ENCODE measurements at regions not wholly inside any gene's neighbourhood (a gene's known extent, or its start where the extent isn't known, plus 50 kb on each side); places are given as distances from the start of the nearest gene placed in this dataset.
"Not testable (repeated sequence)": the region's sequence is repeated elsewhere in the genome, so short reads cannot be mapped to it uniquely, and the experiment has no call there.

GRCh38 chrX:112470551-112470950, 209.2 kb downstream of the LHFPL1 start:
- 40% methylated on average over 1 of the region's 2 CpGs; no CpG with 5 or more reads in 1 of the 2 experiments for WGBS, 2 experiments (ENCODE audit: extremely low coverage in 2 of 2, insufficient read length in 1 of 2)
- H3K9me3 ChIP-seq (ENCODE audit: control insufficient read depth, insufficient read depth, low read length) = no peaks in the 10 kb centered on the region

GRCh38 chrX:112461949-112462450, 217.7 kb downstream of the LHFPL1 start:
- dilution Hi-C loops (cut with HindIII; ENCODE audit: low sequenced_read_pairs, unreplicated experiment); H3K4me3 ChIP-seq (ENCODE audit: insufficient read depth, low read depth, low read length); H3K9ac ChIP-seq (ENCODE audit: low read depth, low read length); H2AFZ ChIP-seq (replicated peaks; ENCODE audit: low read length, poor library complexity); H3K56ac ChIP-seq (ENCODE audit: extremely low read depth, insufficient read depth, low read length); H2AK5ac ChIP-seq (ENCODE audit: low read depth, low read length); H3K23ac ChIP-seq (ENCODE audit: low read depth, low read length); H2AK9ac ChIP-seq (replicated peaks; ENCODE audit: low read depth, low read length, poor library complexity); DNase-seq; H3K9me1 ChIP-seq (ENCODE audit: insufficient read depth, low read length); intact Hi-C loops (cut with micrococcal nuclease); H3K18ac ChIP-seq (ENCODE audit: low read depth, low read length); H3K36me3 ChIP-seq (ENCODE audit: control insufficient read depth, insufficient read depth, low read length); H3K27ac ChIP-seq (ENCODE audit: insufficient read depth, low read length); H4K20me1 ChIP-seq (ENCODE audit: insufficient read depth, low read length); CTCF ChIA-PET; H3K79me1 ChIP-seq (ENCODE audit: low read depth in 1 of 2, low read length in 2 of 2); H2BK15ac ChIP-seq (ENCODE audit: low read depth, low read length); H3K14ac ChIP-seq (replicated peaks; ENCODE audit: low read depth, low read length); POLR2A ChIA-PET (ENCODE audit: unreplicated experiment); in situ Hi-C loops (cut with MboI; ENCODE audit: low sequenced_read_pairs); H4K5ac ChIP-seq (ENCODE audit: low read depth, low read length); H3K27me3 ChIP-seq (ENCODE audit: control insufficient read depth, insufficient read depth, low read length); H2BK5ac ChIP-seq (ENCODE audit: low read depth, low read length, poor library complexity, severe bottlenecking); ATAC-seq (ENCODE audit: low read depth); H2BK120ac ChIP-seq (ENCODE audit: low read depth, low read length); H3K4ac ChIP-seq (ENCODE audit: low read depth, low read length); H2BK20ac ChIP-seq (ENCODE audit: low read depth, low read length); BruUV-seq (replicated peaks); H3K4me2 ChIP-seq (ENCODE audit: low read depth, low read length); H3K9me3 ChIP-seq (ENCODE audit: control insufficient read depth, insufficient read depth, low read length); H3K4me1 ChIP-seq (ENCODE audit: control insufficient read depth, insufficient read depth, low read length); H4K8ac ChIP-seq (ENCODE audit: low read depth in 2 of 2, low read length in 2 of 2); H4K91ac ChIP-seq (ENCODE audit: insufficient read depth, low read depth, low read length): not testable (repeated sequence)
- 100% methylated on average over 1 of the region's 8 CpGs; no CpG with 5 or more reads in 1 of the 2 experiments for WGBS, 2 experiments (ENCODE audit: extremely low coverage in 2 of 2, insufficient read length in 1 of 2)

More at GRCh38 chrX:112470551-112470950, 209.2 kb downstream of the LHFPL1 start:
- H3K4me1 ChIP-seq (ENCODE audit: control insufficient read depth, insufficient read depth, low read length) = no peaks in the 10 kb centered on the region
- no peak overlapping the region for H2BK5ac ChIP-seq (ENCODE audit: low read depth, low read length, poor library complexity, severe bottlenecking)
- no peak for ATAC-seq (ENCODE audit: low read depth)
- H2BK15ac ChIP-seq (ENCODE audit: low read depth, low read length) = no peak overlapping the region
- dilution Hi-C loops (cut with HindIII; ENCODE audit: low sequenced_read_pairs, unreplicated experiment) = no loop called here
- DNase-seq = no peak
- no peak overlapping the region for H2AK9ac ChIP-seq (replicated peaks; ENCODE audit: low read depth, low read length, poor library complexity)
- H3K36me3 ChIP-seq (ENCODE audit: control insufficient read depth, insufficient read depth, low read length) = no peaks in the 10 kb centered on the region
- intact Hi-C loops (cut with micrococcal nuclease) = no loop called here
- H3K4me2 ChIP-seq (ENCODE audit: low read depth, low read length) = no peak overlapping the region
- in situ Hi-C loops (cut with MboI; ENCODE audit: low sequenced_read_pairs) = no loop called here
- H2BK120ac ChIP-seq (ENCODE audit: low read depth, low read length) = no peak overlapping the region
- H3K56ac ChIP-seq (ENCODE audit: extremely low read depth, insufficient read depth, low read length) = no peak overlapping the region
- no peak overlapping the region for H3K18ac ChIP-seq (ENCODE audit: low read depth, low read length)
- H3K4ac ChIP-seq (ENCODE audit: low read depth, low read length) = no peak overlapping the region
- POLR2A ChIA-PET (ENCODE audit: unreplicated experiment) = no interaction called here
- no peak overlapping the region for H3K9ac ChIP-seq (ENCODE audit: low read depth, low read length)
- no peak overlapping the region for H4K5ac ChIP-seq (ENCODE audit: low read depth, low read length)
- no peak overlapping the region for H4K91ac ChIP-seq (ENCODE audit: insufficient read depth, low read depth, low read length)
- CTCF ChIA-PET = no interaction called here
- no peak overlapping the region for H4K8ac ChIP-seq (ENCODE audit: low read depth in 2 of 2, low read length in 2 of 2)
- no peak for TF ChIP-seq NFE2L2 (IDR thresholded peaks at IDR 0.05; ENCODE audit: low read depth, low read length)
- TF ChIP-seq MAFK (IDR thresholded peaks at IDR 0.05; ENCODE audit: low read depth, low read length) = no peak
- TF ChIP-seq SMC3 (IDR thresholded peaks at IDR 0.05; ENCODE audit: low read depth, low read length) = no peak
- TF ChIP-seq BHLHE40 (IDR thresholded peaks at IDR 0.05; ENCODE audit: low read depth, low read length) = no peak
- TF ChIP-seq CEBPB (IDR thresholded peaks at IDR 0.05; ENCODE audit: low read depth, low read length) = no peak
- TF ChIP-seq MXI1 (IDR thresholded peaks at IDR 0.05; ENCODE audit: borderline replicate concordance, low read depth, low read length) = no peak
- H3K27me3 ChIP-seq (ENCODE audit: control insufficient read depth, insufficient read depth, low read length) = peaks cover 5% of the 10 kb centered on the region; the same call in 1 of the 2 replicates
- H2AFZ ChIP-seq (replicated peaks; ENCODE audit: low read length, poor library complexity) = no peak overlapping the region
- no peak overlapping the region for H2BK20ac ChIP-seq (ENCODE audit: low read depth, low read length)
- BruUV-seq (replicated peaks) = no TSS peak
- H3K27ac ChIP-seq (ENCODE audit: insufficient read depth, low read length) = no peak overlapping the region
- H4K20me1 ChIP-seq (ENCODE audit: insufficient read depth, low read length) = no peaks in the 10 kb centered on the region
- no peaks in the 10 kb centered on the region for H3K9me1 ChIP-seq (ENCODE audit: insufficient read depth, low read length)
- no peaks in the 10 kb centered on the region for H3K79me1 ChIP-seq (ENCODE audit: low read depth in 1 of 2, low read length in 2 of 2)
- no peak overlapping the region for H3K4me3 ChIP-seq (ENCODE audit: insufficient read depth, low read depth, low read length)
- H2AK5ac ChIP-seq (ENCODE audit: low read depth, low read length) = no peak overlapping the region
- no peak overlapping the region for H3K23ac ChIP-seq (ENCODE audit: low read depth, low read length)
- no peak overlapping the region for H3K14ac ChIP-seq (replicated peaks; ENCODE audit: low read depth, low read length)
